HL-60 (cell line): ENCODE measurements at regions not wholly inside any gene's neighbourhood (a gene's known extent, or its start where the extent isn't known, plus 50 kb on each side); places are given as distances from the start of the nearest gene placed in this dataset.
A peak's percentile ranks its signal among the peaks of the same experiment; 100 is the strongest.

ENCODE experiments used
- DNase-seq, 2 experiments: peaks; one replicate each; pipeline ENCODE4 v3.0.0-alpha.2; 2010 to 2020; ENCODE audit warnings: low read depth in 1 of 2, low spot score in 1 of 2
- H3K27ac ChIP-seq: fragments of 250-450 bp; sonication (Bioruptor Pico); replicated peaks from 2 replicates; pipeline ENCODE4 v1.5.1; 2020; ENCODE audit warnings: mild to moderate bottlenecking, moderate library complexity
- H3K27me3 ChIP-seq: fragments of 250-450 bp; sonication (Bioruptor Pico); 2 replicates; pipeline ENCODE4 v1.5.1; 2021; ENCODE audit warnings: mild to moderate bottlenecking, moderate library complexity; ENCODE audit not compliant: insufficient read depth, poor library complexity, severe bottlenecking
- H3K4me3 ChIP-seq: replicated peaks from 2 replicates; pipeline ENCODE4 v1.5.1; 2011; ENCODE audit warnings: mild to moderate bottlenecking, control low read depth, low read length; ENCODE audit not compliant: insufficient read depth
- GABPA ChIP-seq: IDR thresholded peaks from 2 replicates; pipeline ENCODE4 v1.6.1; 2012; ENCODE audit warnings: low read depth
- POLR2AphosphoS5 ChIP-seq: IDR thresholded peaks from 2 replicates; pipeline ENCODE4 v1.6.1; 2012; ENCODE audit warnings: low read depth
- SPI1 ChIP-seq: IDR thresholded peaks from 2 replicates; pipeline ENCODE4 v1.6.1; 2012; ENCODE audit warnings: low read depth, mild to moderate bottlenecking, borderline replicate concordance
- TF ChIP-seq, protein P1 (sequence below): IDR thresholded peaks from one replicate; pipeline ENCODE4 v1.5.1; 2011; ENCODE audit warnings: low read length, control low read depth, inconsistent platforms; ENCODE audit not compliant: insufficient read depth
- TF ChIP-seq, protein P2 (sequence below): IDR thresholded peaks from 2 replicates; pipeline ENCODE4 v1.6.1; 2012; ENCODE audit warnings: low read depth; ENCODE audit not compliant: insufficient replicate concordance

DNA sequence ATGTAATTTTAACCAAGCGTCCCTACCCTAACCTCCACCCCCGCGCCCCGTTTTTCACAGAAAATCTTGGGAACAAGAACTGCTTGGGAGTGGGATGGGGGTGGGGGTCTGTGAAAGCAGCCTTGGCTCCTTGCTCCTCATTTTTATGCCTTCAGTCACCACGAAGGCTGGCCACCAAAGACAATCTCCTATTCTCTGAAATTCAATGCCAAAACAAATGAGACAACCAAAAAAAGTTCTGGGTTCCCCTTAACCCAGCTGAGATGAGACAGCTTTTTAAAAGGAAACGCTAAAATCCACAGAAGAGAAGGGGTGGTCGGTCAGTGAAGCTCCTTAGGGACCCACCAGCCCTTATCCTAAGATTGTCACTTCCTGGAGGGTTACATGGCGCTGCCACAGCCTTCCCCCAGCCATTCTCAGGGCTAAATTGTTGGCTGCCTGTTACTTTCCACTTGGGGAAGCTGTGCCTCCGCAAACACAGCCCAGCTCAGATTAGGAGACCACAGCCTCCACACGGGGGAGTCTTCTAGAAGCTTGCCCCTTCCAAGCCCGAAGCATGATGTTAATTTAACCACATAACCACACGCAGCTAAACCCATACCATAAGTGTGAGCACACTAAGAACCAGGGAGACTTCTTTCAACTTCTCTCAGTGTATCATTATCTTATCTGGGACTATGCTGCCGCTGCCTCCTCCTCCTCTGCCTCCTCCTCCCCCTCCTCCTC lies 136.3 kb downstream of the FOXD1 start:
- peak in 1 of 2 experiments; percentile 31 for DNase-seq
- no peak overlapping the region for H3K4me3 ChIP-seq
- no peak for TF ChIP-seq POLR2AphosphoS5
- no peak for TF ChIP-seq SPI1
- TF ChIP-seq, protein P1, sequence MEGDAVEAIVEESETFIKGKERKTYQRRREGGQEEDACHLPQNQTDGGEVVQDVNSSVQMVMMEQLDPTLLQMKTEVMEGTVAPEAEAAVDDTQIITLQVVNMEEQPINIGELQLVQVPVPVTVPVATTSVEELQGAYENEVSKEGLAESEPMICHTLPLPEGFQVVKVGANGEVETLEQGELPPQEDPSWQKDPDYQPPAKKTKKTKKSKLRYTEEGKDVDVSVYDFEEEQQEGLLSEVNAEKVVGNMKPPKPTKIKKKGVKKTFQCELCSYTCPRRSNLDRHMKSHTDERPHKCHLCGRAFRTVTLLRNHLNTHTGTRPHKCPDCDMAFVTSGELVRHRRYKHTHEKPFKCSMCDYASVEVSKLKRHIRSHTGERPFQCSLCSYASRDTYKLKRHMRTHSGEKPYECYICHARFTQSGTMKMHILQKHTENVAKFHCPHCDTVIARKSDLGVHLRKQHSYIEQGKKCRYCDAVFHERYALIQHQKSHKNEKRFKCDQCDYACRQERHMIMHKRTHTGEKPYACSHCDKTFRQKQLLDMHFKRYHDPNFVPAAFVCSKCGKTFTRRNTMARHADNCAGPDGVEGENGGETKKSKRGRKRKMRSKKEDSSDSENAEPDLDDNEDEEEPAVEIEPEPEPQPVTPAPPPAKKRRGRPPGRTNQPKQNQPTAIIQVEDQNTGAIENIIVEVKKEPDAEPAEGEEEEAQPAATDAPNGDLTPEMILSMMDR, result no peak
- TF ChIP-seq, protein P2, sequence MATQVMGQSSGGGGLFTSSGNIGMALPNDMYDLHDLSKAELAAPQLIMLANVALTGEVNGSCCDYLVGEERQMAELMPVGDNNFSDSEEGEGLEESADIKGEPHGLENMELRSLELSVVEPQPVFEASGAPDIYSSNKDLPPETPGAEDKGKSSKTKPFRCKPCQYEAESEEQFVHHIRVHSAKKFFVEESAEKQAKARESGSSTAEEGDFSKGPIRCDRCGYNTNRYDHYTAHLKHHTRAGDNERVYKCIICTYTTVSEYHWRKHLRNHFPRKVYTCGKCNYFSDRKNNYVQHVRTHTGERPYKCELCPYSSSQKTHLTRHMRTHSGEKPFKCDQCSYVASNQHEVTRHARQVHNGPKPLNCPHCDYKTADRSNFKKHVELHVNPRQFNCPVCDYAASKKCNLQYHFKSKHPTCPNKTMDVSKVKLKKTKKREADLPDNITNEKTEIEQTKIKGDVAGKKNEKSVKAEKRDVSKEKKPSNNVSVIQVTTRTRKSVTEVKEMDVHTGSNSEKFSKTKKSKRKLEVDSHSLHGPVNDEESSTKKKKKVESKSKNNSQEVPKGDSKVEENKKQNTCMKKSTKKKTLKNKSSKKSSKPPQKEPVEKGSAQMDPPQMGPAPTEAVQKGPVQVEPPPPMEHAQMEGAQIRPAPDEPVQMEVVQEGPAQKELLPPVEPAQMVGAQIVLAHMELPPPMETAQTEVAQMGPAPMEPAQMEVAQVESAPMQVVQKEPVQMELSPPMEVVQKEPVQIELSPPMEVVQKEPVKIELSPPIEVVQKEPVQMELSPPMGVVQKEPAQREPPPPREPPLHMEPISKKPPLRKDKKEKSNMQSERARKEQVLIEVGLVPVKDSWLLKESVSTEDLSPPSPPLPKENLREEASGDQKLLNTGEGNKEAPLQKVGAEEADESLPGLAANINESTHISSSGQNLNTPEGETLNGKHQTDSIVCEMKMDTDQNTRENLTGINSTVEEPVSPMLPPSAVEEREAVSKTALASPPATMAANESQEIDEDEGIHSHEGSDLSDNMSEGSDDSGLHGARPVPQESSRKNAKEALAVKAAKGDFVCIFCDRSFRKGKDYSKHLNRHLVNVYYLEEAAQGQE, result no peak
- no peak for TF ChIP-seq GABPA
- H3K27ac ChIP-seq, result no peak overlapping the region
- H3K27me3 ChIP-seq, result no peaks in the 10 kb centered on the region

DNA sequence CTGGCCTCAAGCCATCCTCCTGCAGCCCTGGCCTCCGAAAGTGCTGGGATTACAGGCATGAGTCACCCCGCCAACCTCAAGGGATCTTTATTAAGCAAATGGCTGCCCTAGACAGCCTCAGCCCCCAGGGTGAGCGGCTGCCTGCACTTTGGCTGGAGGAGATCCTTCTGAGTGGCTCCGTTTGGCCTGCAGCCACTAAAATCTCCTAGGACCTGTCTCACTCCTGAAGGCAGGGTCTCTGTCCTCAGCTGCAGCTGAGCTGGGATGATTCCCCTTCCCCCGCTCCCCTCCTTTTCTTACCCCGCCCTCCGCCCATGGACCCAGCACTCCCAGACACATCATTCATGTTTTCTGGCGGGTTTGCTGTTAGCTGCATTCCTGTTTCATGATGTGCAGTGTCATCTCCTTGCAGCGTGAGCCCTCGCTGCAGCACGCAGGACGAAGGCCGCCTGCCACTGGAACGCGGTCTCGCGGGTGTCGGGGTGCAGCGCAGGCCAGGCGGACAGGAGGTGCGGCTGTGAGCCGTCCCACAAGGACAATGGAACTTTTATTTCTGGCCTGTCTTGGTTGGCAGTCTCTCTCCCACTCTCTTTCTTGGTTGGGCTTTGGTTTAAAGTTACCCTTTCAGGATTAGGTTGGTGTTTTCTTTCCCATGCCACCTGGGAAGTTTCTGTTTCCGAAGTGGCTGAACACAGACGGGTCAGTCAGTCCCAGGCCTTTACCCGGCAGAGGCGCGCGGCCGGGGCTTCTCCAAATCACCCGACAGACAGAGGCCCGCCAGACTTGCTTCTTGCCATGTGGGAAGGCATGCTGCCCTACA lies 137.1 kb downstream of the FOXD1 start:
- Histone ChIP-seq H3K27me3 (no peaks in the 10 kb centered on the region), H3K4me3 (no peak overlapping the region), H3K27ac (no peak overlapping the region)
- no peak for DNase-seq
- TF ChIP-seq SPI1 (no peak), POLR2AphosphoS5 (no peak), GABPA (no peak)
- TF ChIP-seq, protein P2, result no peak

DNA sequence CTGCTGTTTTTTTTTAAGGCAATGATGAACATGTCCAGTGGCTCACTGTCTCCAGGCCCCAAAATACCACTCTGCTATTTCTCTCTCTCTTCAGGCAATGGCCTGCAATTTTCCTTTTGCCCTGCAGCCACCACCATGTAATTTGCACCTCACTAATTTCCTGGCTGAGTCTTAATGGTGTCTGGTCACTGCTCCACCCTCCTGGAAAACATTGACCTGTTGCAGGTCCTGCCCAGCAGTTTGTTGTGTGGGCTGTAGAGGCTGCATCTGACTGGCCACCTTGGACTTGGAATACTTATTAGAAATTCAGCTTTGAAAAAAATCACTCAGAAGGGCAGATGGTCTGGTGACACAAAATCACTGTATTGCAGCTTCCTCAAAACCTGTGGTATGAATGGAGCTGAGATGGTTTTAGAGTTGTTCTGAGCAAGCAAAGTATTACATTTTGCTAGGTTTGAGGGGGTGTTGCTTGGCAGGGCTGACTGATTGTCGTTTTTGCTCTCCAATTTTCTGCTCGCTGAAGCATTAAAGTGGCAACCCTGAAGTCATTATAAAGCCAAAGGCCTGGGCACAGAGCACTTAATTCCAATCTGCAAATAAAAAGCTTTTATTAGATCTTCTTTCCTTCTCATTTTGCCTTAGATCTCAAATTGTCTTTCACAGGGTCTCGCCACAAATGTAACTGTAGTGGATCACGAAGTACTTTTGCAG lies 134.8 kb downstream of the TMEM174 start:
- TF ChIP-seq, protein P1, result no peak
- TF ChIP-seq POLR2AphosphoS5 (no peak), GABPA (no peak), SPI1 (no peak)
- TF ChIP-seq, protein P2, result no peak
- Histone ChIP-seq H3K27me3 (no peaks in the 10 kb centered on the region), H3K27ac (no peak overlapping the region), H3K4me3 (no peak overlapping the region)
- no peak for DNase-seq
